ENCODE measurements at regions not wholly inside any gene's neighbourhood (a gene's known extent, or its start where the extent isn't known, plus 50 kb on each side); places are given as distances from the start of the nearest gene placed in this dataset.

DNA sequence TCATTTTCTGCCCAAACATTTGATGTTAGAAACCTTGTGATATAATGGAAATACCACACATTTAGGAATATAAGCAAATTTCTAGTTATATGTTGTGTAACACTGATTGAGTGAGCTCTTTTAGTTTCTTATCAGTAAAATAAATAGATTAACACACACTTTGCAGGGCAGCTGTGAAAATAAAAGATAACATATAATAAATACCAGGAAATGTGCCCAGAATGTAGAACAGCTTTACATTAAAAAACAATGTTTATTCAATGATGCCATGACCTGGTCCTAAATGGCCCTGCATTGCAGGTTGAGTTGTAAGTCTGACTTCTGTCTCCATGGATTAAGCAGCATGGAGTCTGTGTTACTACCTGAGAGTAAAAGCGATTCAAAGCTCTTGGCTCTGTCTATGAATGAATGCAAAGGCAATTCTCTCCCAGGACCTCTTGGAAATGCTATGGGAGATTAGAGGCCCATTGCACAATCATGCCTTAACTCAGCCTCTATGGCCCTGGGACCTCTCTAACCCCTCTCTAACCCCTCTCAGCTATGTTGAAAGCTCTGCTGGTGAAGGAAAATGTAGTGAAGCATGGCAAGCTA is 296.0 kb upstream of the ACTBL2 start:
- TF ChIP-seq POLR2A (IDR thresholded peaks at IDR 0.05; ENCODE audit: low read length) (no peak), GATA1 (IDR thresholded peaks at IDR 0.05; ENCODE audit: low read depth, low read length) (no peak)
- DNase-seq: no peak

DNA sequence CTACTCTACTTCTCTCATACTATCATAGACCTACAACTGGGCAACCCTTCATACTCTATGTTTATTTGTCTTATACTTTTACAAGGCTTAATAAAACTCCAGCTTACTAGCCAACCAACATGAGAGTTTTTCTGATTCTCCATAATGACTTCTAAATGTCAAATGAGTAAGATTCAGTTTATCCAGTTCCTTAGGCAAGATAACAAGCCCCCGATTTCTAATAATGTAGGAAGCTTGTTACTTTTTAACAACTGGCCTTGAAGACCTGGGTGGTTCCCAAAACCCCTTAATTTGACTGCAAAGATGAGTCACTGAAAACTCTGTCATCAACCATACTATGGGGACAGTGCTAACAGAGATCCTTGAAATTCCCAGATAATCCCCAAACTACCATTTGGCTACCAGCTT is 294.6 kb upstream of the ACTBL2 start:
- TF ChIP-seq POLR2A (IDR thresholded peaks at IDR 0.05; ENCODE audit: low read length): no peak
- TF ChIP-seq GATA1 (IDR thresholded peaks at IDR 0.05; ENCODE audit: low read depth, low read length): no peak
- DNase-seq: no peak

DNA sequence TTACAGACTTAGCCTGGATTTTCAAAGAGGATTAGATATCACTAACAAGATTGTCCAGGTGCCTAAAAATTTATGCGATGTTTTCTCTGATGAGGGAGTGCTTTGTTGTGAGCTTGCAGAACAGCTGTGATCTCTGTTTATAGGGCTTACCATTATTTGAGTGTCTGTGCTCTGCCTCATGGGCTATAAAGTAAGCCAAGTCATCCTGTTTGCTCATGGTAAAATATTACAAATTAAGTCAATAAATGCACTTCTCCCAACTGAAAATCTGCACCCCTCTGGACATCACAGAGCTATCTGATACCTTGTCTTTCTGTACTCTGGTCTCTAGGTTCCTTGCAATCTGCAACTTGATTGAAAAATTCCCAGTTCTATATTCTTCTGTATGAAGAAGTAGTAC is 293.4 kb upstream of the ACTBL2 start:
- TF ChIP-seq POLR2A (IDR thresholded peaks at IDR 0.05; ENCODE audit: low read length): no peak
- no peak for TF ChIP-seq GATA1 (IDR thresholded peaks at IDR 0.05; ENCODE audit: low read depth, low read length)
- DNase-seq: no peak

DNA sequence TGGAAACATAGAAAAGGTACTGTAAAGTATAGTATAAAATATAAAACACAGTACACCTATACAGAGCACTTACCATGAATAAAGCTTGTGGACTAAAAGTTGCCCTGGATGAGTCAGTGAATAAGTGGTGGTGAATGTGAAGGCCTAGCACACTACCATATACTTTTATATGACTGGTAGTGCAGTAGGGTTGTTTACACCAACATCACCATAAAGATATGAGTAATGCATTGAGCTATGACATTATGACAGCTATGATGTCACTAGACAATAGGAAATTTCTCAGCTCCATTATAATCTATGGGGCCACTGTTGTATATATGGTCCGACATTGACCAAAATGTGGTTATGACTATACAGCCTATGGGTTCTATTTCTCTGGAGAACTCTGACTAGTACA is 291.8 kb upstream of the ACTBL2 start:
- no peak for DNase-seq
- TF ChIP-seq GATA1 (IDR thresholded peaks at IDR 0.05; ENCODE audit: low read depth, low read length) (no peak), POLR2A (IDR thresholded peaks at IDR 0.05; ENCODE audit: low read length) (no peak)

DNA sequence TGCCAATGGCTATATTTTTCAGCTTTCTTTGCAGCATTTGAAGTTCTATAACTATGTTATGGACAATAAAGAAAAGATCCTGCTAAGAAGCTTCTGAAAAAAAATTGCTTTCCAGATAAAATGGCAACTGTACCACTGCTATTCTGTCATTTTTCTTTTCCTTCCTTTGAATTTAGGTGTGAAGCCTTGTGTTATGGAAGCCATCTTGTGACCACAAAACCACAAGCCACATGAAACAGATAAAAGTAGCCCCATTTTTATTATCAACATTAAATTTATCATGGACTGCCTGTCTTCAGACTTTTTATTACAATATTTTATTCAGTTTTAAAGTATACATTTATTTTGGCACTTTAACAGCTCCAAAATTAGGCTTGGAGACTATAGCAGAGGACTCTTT is 289.9 kb upstream of the ACTBL2 start:
- TF ChIP-seq GATA1 (IDR thresholded peaks at IDR 0.05; ENCODE audit: low read depth, low read length): no peak
- TF ChIP-seq POLR2A (IDR thresholded peaks at IDR 0.05; ENCODE audit: low read length): no peak
- no peak for DNase-seq

DNA sequence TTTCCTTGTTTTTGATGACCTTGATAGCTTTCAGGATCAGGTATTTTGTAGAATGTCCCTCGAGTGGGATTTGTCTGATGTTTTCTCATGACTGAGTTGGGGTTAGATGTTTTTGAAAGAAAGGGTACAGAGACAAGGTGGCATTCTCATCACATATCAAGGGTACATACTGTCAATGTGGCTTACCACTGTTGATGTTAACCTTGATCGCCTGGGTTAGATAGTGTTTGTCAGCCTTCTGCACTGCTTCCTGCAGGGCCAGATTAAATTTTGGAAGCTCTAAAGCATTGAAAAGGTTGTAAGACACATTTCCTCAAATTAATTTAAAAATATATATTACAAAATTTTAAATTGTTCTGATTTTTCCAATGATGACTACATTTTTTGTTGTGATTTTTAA is 287.4 kb upstream of the ACTBL2 start:
- no peak for TF ChIP-seq GATA1 (IDR thresholded peaks at IDR 0.05; ENCODE audit: low read depth, low read length)
- TF ChIP-seq POLR2A (IDR thresholded peaks at IDR 0.05; ENCODE audit: low read length): no peak
- DNase-seq: no peak

DNA sequence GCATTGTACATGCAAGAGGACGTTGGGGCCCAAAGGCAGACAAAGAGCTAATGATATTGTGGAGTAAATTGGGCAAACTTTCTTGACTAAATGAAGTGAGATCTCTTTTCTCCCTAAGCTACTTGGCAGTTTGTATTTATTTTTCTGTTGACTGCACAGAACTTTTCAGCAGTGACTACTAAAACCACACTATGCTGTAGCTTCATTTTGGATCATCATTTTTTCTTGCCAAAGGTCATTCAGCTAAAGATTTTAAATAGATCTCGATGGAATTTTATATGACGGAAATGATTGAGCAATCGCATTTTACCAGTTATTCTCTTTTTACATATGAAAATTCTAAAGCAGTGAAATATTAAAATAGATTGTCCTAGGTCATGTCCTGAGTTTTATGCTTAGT is 286.1 kb upstream of the ACTBL2 start:
- no peak for DNase-seq
- TF ChIP-seq GATA1 (IDR thresholded peaks at IDR 0.05; ENCODE audit: low read depth, low read length): no peak
- TF ChIP-seq POLR2A (IDR thresholded peaks at IDR 0.05; ENCODE audit: low read length): no peak

DNA sequence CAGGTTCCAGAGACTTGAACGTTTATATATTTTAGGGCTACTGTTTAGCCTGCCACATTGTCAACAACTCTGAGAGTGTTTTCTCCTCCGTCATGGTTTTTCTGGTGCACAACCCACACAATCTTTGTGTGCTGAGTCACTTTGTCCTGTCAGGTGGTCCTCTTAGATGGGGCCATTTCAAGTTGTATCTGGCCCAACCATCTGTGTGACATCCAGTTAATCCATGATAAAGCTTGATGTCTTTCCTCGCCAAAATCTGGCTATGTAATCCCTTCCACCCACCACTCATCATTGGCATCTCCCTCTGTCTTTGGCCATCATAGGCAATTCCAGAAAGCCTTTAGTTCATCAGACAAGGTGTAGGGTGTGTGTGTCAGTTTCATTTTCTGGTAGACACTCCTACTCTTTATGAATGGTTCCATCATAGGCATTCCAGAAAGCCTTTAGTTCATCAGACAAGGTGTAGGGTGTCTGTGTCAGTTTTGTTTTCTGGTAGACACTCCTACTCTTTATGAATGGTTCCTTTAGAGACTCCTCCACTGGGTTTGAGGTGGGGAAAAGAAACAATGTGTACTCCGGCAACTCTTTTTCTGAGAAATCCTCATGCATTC is 282.0 kb upstream of the ACTBL2 start:
- peak in 1 of 2 experiments; percentile 3 for DNase-seq
- no peak for TF ChIP-seq GATA1 (IDR thresholded peaks at IDR 0.05; ENCODE audit: low read depth, low read length)
- no peak for TF ChIP-seq POLR2A (IDR thresholded peaks at IDR 0.05; ENCODE audit: low read length)

DNA sequence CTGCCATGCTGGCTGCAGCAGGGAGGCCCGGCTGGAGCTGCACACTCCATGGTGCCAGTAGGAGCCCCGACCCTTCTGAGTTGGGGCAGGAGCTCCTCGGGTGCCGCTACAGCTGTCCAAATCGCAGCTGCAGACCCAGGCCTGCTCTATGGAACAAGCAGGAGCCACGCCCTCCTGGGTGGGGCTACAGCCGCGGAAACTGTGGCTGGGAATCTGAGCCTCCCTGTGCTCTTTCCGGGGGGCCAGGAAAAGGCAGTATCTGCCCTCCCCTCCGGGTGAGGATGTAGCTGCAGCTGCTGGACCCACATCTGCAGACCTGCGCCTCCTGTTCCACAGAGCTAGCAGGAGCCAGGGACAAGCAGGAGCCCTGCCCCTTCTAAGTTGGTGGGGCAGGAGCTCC is 278.9 kb upstream of the ACTBL2 start:
- no peak for TF ChIP-seq GATA1 (IDR thresholded peaks at IDR 0.05; ENCODE audit: low read depth, low read length)
- no peak for TF ChIP-seq POLR2A (IDR thresholded peaks at IDR 0.05; ENCODE audit: low read length)
- DNase-seq: no peak

DNA sequence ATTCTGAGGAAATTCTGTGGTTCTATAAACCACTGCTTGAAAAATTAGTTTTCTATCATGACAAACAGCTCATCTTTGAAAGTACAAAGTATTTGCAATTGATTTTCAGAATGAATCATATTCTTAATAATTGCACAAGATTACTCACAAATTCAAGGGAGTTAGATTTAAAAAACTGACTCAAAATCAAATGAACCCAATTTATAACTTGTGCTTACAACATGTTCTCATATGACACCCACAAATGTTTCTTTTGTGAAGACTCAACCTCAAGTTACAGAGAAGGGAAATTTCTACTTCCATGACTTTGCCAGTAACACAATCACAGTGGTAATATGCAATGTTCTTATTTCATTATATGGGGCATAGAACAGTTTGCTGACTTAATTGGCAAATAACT is 272.0 kb upstream of the ACTBL2 start:
- DNase-seq: no peak
- TF ChIP-seq POLR2A (IDR thresholded peaks at IDR 0.05; ENCODE audit: low read length): no peak
- no peak for TF ChIP-seq GATA1 (IDR thresholded peaks at IDR 0.05; ENCODE audit: low read depth, low read length)

DNA sequence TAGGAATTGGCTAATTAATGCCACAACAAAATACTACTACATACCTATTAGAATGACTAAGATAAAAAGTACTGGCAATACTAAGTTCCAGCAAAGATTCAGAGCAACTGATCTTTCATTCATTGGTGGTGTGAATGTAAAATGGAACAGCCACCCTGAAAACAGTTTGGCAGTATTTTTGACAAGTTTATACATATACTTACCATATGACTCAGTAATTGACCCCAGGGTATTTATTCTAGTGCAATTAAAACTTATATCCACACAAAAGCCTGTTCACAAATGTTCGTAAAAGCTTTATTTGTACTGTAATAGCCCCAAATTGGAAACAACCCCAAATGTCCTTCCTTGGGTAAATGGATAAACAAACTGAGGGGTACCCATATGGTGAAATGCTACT is 270.8 kb upstream of the ACTBL2 start:
- DNase-seq: no peak
- TF ChIP-seq POLR2A (IDR thresholded peaks at IDR 0.05; ENCODE audit: low read length): no peak
- no peak for TF ChIP-seq GATA1 (IDR thresholded peaks at IDR 0.05; ENCODE audit: low read depth, low read length)

DNA sequence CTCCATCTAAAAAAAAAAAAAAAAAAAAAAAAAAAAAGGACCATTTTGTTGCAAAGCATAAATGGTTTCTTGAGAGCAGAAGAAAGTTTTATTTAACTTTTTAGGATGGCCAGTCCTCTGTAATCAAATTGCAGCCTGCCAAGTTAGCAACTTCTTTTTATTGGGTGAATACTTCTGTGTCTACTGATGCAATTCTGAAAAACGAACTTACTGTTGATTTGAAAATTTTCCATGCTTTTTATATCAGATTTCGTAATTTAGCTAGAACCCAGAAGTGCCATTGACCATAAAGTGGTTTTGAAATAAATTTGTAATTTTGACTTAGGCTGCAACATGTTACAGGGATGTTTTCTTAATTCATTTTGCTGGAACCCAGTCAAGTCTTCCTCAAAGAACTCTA is 269.1 kb upstream of the ACTBL2 start:
- no peak for TF ChIP-seq POLR2A (IDR thresholded peaks at IDR 0.05; ENCODE audit: low read length)
- TF ChIP-seq GATA1 (IDR thresholded peaks at IDR 0.05; ENCODE audit: low read depth, low read length): no peak

DNA sequence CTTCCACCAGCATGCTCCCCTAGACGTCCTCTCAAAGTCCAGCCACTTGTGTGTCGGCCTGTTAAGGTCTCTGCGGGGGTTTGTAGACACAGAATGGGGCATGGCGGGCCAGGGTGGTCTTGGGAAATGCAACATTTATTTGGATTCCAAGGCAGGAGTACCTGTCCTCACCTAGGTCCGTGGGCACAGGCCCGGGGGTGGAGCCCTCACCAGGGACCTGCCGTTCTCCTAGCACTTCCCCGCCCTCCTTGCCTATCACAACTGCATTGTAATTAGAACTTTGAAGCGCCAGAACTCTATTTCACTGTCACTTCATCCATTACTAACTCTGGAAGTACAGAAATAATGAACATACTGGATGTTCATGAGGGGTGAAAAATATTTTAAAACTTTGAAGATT is 268.3 kb upstream of the ACTBL2 start:
- no peak for DNase-seq
- TF ChIP-seq POLR2A (IDR thresholded peaks at IDR 0.05; ENCODE audit: low read length): no peak
- no peak for TF ChIP-seq GATA1 (IDR thresholded peaks at IDR 0.05; ENCODE audit: low read depth, low read length)

More for the DNA sequence above, 269.1 kb upstream of the ACTBL2 start:
- no peak for DNase-seq

DNA sequence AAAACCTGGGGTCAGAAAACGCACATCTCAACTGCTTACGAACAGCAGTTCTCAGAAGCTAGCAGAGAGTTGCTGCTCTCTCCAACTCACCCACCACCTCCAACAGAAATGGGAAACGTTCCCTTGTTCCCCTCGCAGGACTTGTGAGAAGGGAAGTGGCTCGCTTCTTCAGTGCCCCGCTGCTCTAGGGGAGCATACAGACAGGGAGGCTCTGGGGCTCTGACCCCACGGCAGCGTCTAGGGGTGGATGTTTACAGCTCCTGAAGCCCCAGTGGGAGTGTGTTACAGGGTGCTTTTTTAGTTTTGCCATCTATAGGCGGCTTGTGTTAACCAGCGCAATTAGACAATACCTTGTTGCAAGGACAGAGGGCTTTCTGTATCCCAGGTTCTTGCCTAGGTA is 267.7 kb upstream of the ACTBL2 start:
- TF ChIP-seq POLR2A (IDR thresholded peaks at IDR 0.05; ENCODE audit: low read length): no peak

DNA sequence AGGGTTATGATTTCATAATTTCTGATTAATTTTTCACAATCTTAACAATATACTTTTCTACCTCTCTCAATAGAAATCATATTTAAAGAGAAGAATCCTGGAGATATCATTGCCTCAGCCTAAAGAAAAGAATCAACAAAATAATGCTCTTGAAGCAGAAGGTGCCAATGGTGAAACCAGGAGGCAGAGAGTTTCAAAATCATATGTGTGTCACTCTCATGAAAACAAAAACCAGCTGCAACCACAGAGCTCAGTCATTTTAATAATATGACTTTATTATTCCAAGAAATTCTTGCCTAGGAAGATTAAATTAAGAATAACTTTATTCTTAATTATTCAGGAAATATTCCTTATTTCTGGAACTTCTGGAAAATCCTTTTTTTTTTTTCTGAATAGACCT is 266.8 kb upstream of the ACTBL2 start:
- TF ChIP-seq POLR2A (IDR thresholded peaks at IDR 0.05; ENCODE audit: low read length) (no peak), GATA1 (IDR thresholded peaks at IDR 0.05; ENCODE audit: low read depth, low read length) (no peak)
- no peak for DNase-seq

More for the DNA sequence above, 267.7 kb upstream of the ACTBL2 start:
- DNase-seq: no peak
